GM23248 (cell line): ENCODE measurements at regions not wholly inside any gene's neighbourhood (a gene's known extent, or its start where the extent isn't known, plus 50 kb on each side); places are given as distances from the start of the nearest gene placed in this dataset.

Experiments
- DNase-seq: peaks from one replicate; pipeline ENCODE4 v3.0.0-alpha.2; 2015
- H2AFZ ChIP-seq: fragments of 200-600 bp; sonication (generic); 2 replicates; pipeline ENCODE4 v1.6.1; 2016; ENCODE audit warnings: antibody characterized with exemption
- H3F3A ChIP-seq: fragments of 200-600 bp; sonication (generic); 2 replicates; pipeline ENCODE4 v1.6.1; 2016; ENCODE audit warnings: mild to moderate bottlenecking, antibody characterized with exemption, mixed run types; ENCODE audit not compliant: insufficient read depth
- H3K27ac ChIP-seq: fragments of 200-600 bp; sonication (generic); 2 replicates; pipeline ENCODE4 v1.5.1; 2016; ENCODE audit warnings: mild to moderate bottlenecking
- H3K27me3 ChIP-seq: fragments of 200-600 bp; sonication (generic); replicated peaks from 2 replicates; pipeline ENCODE4 v1.6.1; 2016; ENCODE audit warnings: mild to moderate bottlenecking; ENCODE audit not compliant: insufficient read depth
- H3K36me3 ChIP-seq: fragments of 200-600 bp; sonication (generic); 2 replicates; pipeline ENCODE4 v1.6.1; 2016; ENCODE audit warnings: low read depth, mild to moderate bottlenecking
- H3K4me1 ChIP-seq: fragments of 200-600 bp; sonication (generic); 2 replicates; pipeline ENCODE4 v1.6.1; 2016; ENCODE audit warnings: mild to moderate bottlenecking; ENCODE audit not compliant: insufficient read depth
- H3K4me2 ChIP-seq: fragments of 200-600 bp; sonication (generic); one replicate; pipeline ENCODE4 v1.6.1; 2016; ENCODE audit warnings: mild to moderate bottlenecking; ENCODE audit not compliant: unreplicated experiment
- H3K4me3 ChIP-seq: fragments of 200-600 bp; sonication (generic); 2 replicates; pipeline ENCODE4 v1.5.1; 2016; ENCODE audit warnings: mild to moderate bottlenecking
- H3K79me2 ChIP-seq: fragments of 200-600 bp; sonication (generic); 2 replicates; pipeline ENCODE4 v1.6.1; 2016; ENCODE audit warnings: mild to moderate bottlenecking; ENCODE audit not compliant: insufficient read depth
- H3K9ac ChIP-seq: fragments of 200-600 bp; sonication (generic); 2 replicates; pipeline ENCODE4 v1.6.1; 2016; ENCODE audit warnings: mild to moderate bottlenecking
- H3K9me2 ChIP-seq: fragments of 200-600 bp; sonication (generic); 2 replicates; pipeline ENCODE4 v1.6.1; 2016; ENCODE audit warnings: mixed run types, mild to moderate bottlenecking, moderate library complexity; ENCODE audit not compliant: insufficient read depth
- H3K9me3 ChIP-seq: fragments of 200-600 bp; sonication (generic); one replicate; pipeline ENCODE4 v1.6.1; 2017; ENCODE audit warnings: low read depth
- H4K20me1 ChIP-seq: fragments of 200-600 bp; sonication (generic); 2 replicates; pipeline ENCODE4 v1.6.0; 2016; ENCODE audit not compliant: insufficient read depth
- EZH2 ChIP-seq: fragments of 200-600 bp; sonication (generic); IDR thresholded peaks from 2 replicates; pipeline ENCODE4 v1.6.1; 2018; ENCODE audit warnings: antibody characterized with exemption, mild to moderate bottlenecking; ENCODE audit not compliant: insufficient read depth, poor library complexity, severe bottlenecking
- EZH2phosphoT487 ChIP-seq: fragments of 200-600 bp; sonication (generic); IDR thresholded peaks from 2 replicates; pipeline ENCODE4 v1.6.1; 2018; ENCODE audit warnings: antibody characterized with exemption, moderate library complexity, mild to moderate bottlenecking, low read depth; ENCODE audit not compliant: insufficient read depth
- WGBS, 2 experiments: methylation state at CpG; one replicate each; pipeline ENCODE4 v1.1.6; 2015 to 2017; ENCODE audit warnings: low lambda C conversion rate in 2 of 2, low coverage in 1 of 2; ENCODE audit errors: missing lambda C conversion rate in 2 of 2; 5-methylcytosine and 5-hydroxymethylcytosine counted together
- in situ Hi-C: fragments of 300-500 bp; cut with MboI; formaldehyde crosslinking; loops from 2 replicates; pipeline ENCODE4 v1.15.0; 2020

GRCh38 chr1:115565353-115565752 is 76.4 kb upstream of the VANGL1 start:
- H3K4me1 ChIP-seq = no peaks in the 10 kb centered on the region
- WGBS, 2 experiments = 40 to 48% methylated on average over 3 of the region's 3 CpGs
- no peaks in the 10 kb centered on the region for H4K20me1 ChIP-seq
- no peaks in the 10 kb centered on the region for H3F3A ChIP-seq
- H3K36me3 ChIP-seq = no peaks in the 10 kb centered on the region
- H2AFZ ChIP-seq = no peak overlapping the region
- no peaks in the 10 kb centered on the region for H3K27me3 ChIP-seq
- H3K4me3 ChIP-seq = no peak overlapping the region
- TF ChIP-seq EZH2 (no peak), EZH2phosphoT487 (no peak)
- H3K9me3 ChIP-seq = peaks cover 7% of the 10 kb centered on the region
- H3K9ac ChIP-seq = no peak overlapping the region
- no peaks in the 10 kb centered on the region for H3K79me2 ChIP-seq
- no peak overlapping the region for H3K4me2 ChIP-seq
- H3K9me2 ChIP-seq = no peaks in the 10 kb centered on the region
- DNase-seq = no peak
- no peak overlapping the region for H3K27ac ChIP-seq
- in situ Hi-C loops = no loop called here

- Histone ChIP-seq H3F3A (no peaks in the 10 kb centered on the region), H3K79me2 (no peaks in the 10 kb centered on the region), H3K9me3 (peaks cover 7% of the 10 kb centered on the region), H3K9me2 (no peaks in the 10 kb centered on the region), H3K4me1 (no peaks in the 10 kb centered on the region), H3K27me3 (no peaks in the 10 kb centered on the region), H3K4me2 (no peak overlapping the region), H3K4me3 (no peak overlapping the region), H2AFZ (no peak overlapping the region), H4K20me1 (no peaks in the 10 kb centered on the region), H3K9ac (no peak overlapping the region), H3K36me3 (no peaks in the 10 kb centered on the region), H3K27ac (no peak overlapping the region)
- TF ChIP-seq EZH2phosphoT487 (no peak), EZH2 (no peak)
- in situ Hi-C loops = no loop called here
- 37 to 39% methylated on average over 25 of the region's 25 CpGs for WGBS, 2 experiments
- DNase-seq = no peak
Measured at GRCh38 chr1:115564201-115564600, 77.6 kb upstream of the VANGL1 start.

- Histone ChIP-seq H4K20me1 (no peaks in the 10 kb centered on the region), H3K4me1 (peaks cover 15% of the 10 kb centered on the region), H3K9ac (no peak overlapping the region), H3K4me2 (no peak overlapping the region), H3K4me3 (no peak overlapping the region), H3K27me3 (no peaks in the 10 kb centered on the region), H3K9me3 (no peaks in the 10 kb centered on the region), H3K27ac (no peak overlapping the region), H3K36me3 (no peaks in the 10 kb centered on the region), H2AFZ (no peak overlapping the region), H3K79me2 (no peaks in the 10 kb centered on the region), H3K9me2 (no peaks in the 10 kb centered on the region), H3F3A (peaks cover 12% of the 10 kb centered on the region; the same call in 1 of the 2 replicates)
- TF ChIP-seq EZH2phosphoT487 (no peak), EZH2 (no peak)
- 80 to 85% methylated on average over 7 of the region's 7 CpGs for WGBS, 2 experiments
- in situ Hi-C loops = no loop called here
- no peak for DNase-seq
Measured at GRCh38 chr1:115560027-115560426, 81.7 kb upstream of the VANGL1 start.

- H3K4me2 ChIP-seq = no peak overlapping the region
- in situ Hi-C loops = no loop called here
- no peak overlapping the region for H3K4me3 ChIP-seq
- no peaks in the 10 kb centered on the region for H3K27me3 ChIP-seq
- no peak overlapping the region for H3K27ac ChIP-seq
- H3K4me1 ChIP-seq = peaks cover 18% of the 10 kb centered on the region
- TF ChIP-seq EZH2phosphoT487 = no peak
- TF ChIP-seq EZH2 = no peak
- H3F3A ChIP-seq = peaks cover 12% of the 10 kb centered on the region; the same call in 1 of the 2 replicates
- no peaks in the 10 kb centered on the region for H4K20me1 ChIP-seq
- H3K9me2 ChIP-seq = no peaks in the 10 kb centered on the region
- H3K36me3 ChIP-seq = no peaks in the 10 kb centered on the region
- H2AFZ ChIP-seq = no peak overlapping the region
- H3K9me3 ChIP-seq = no peaks in the 10 kb centered on the region
- H3K9ac ChIP-seq = no peak overlapping the region
- H3K79me2 ChIP-seq = no peaks in the 10 kb centered on the region
- no peak for DNase-seq
- 85 to 87% methylated on average over 2 of the region's 2 CpGs for WGBS, 2 experiments
Measured at GRCh38 chr1:115558275-115558674, 83.5 kb upstream of the VANGL1 start.

- Histone ChIP-seq H3K27me3 (no peaks in the 10 kb centered on the region), H3K79me2 (no peaks in the 10 kb centered on the region), H3F3A (peaks cover 12% of the 10 kb centered on the region; the same call in 1 of the 2 replicates), H3K4me1 (peaks cover 18% of the 10 kb centered on the region), H3K27ac (no peak overlapping the region), H3K9me2 (no peaks in the 10 kb centered on the region), H3K4me3 (no peak overlapping the region), H3K9ac (no peak overlapping the region), H3K36me3 (no peaks in the 10 kb centered on the region), H2AFZ (no peak overlapping the region), H4K20me1 (no peaks in the 10 kb centered on the region), H3K4me2 (no peak overlapping the region), H3K9me3 (no peaks in the 10 kb centered on the region)
- DNase-seq = no peak
- WGBS, 2 experiments = 100% methylated on average over 1 of the region's 1 CpG
- in situ Hi-C loops = no loop called here
- TF ChIP-seq EZH2 = no peak
- no peak for TF ChIP-seq EZH2phosphoT487
Measured at GRCh38 chr1:115557715-115558114, 84.1 kb upstream of the VANGL1 start.
